ENCODE measurements at regions not wholly inside any gene's neighbourhood (a gene's known extent, or its start where the extent isn't known, plus 50 kb on each side); places are given as distances from the start of the nearest gene placed in this dataset.

DNA sequence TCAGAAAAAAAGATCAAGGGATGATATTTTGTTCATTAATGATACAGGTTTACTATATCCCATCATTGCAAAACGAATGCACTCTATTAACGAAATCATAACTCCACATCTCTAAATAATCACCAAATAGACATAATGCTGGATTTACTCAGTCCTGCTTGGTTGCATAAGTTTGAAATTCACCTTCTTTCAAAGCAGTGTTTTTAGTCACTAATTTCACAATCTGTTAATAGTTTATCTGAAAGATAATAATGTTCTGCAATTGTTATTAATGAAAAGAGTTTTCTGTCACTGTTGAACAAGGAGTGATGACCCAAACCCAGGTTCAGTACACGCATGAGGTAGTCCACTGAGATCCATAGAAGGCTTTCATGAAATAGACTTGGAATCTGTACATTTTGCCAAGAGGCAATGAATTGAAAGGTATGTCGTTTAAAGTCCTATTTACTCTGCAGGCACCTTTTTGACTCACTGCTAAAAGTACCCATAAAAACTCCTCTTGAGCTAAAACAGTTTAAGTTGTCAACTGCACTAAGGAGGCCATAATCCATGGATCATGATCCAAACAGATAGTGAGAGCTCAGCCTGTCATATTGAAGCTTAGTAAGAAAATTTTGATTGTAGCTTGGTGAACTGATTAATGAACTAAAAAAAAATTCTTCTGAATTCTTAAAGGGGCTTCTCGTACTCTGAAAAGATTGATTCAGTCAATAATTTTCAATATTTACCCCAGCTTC, 75.6 kb upstream of the MBNL1 start:
- no peak for DNase-seq (ENCODE audit: low spot score)

DNA sequence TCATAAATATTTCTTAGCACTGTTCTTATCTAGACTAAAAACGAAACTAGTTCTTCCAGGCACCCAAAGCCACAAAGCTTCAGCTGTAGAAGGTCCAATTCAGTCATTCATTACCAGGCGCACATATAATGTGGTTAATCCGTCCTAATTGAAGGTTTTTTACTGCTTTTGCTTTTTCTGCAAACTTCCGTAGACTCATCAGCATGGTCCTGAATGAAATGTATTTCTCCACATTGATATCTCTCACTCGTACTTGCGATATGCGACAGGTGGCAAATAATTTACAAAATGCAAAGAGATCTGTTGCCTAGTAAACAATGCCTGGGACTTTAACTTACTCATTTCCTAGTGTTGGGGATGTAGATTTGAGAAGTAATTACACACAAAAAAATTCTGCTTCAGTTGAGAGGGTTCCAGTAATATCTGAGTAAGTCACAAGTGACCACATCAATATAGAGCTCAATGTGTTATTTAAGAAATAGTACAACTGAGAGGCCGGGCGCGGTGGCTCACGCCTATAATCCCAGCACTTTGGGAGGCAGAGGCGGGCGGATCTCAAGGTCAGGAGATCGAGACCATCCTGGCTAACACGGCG, 75.0 kb upstream of the MBNL1 start:
- DNase-seq (ENCODE audit: low spot score) = no peak

GRCh38 chr3:152195206-152195605, 73.5 kb upstream of the MBNL1 start:
- DNase-seq (ENCODE audit: low spot score) = no peak

DNA sequence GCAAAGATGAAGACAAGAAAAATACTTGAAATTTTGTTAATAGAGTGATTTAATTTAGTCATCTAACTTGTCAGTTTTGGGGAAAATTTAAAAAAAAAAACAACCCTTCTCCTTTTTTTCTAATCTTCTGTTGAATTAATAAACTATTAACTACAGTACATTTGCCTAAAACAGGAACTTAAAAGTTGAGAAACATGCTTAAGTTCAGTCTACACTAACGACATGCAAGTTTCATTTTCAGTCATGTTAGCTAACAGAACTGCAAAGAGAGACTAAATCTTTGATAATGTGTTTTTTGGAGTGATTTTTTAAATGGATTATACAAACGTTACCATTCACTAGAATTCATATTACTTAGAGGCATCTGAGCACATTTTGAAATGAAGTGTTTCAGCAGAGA, 71.9 kb upstream of the MBNL1 start:
- DNase-seq (ENCODE audit: low spot score) = no peak

GRCh38 chr3:152197451-152197850, 71.3 kb upstream of the MBNL1 start:
- no peak for DNase-seq (ENCODE audit: low spot score)

DNA sequence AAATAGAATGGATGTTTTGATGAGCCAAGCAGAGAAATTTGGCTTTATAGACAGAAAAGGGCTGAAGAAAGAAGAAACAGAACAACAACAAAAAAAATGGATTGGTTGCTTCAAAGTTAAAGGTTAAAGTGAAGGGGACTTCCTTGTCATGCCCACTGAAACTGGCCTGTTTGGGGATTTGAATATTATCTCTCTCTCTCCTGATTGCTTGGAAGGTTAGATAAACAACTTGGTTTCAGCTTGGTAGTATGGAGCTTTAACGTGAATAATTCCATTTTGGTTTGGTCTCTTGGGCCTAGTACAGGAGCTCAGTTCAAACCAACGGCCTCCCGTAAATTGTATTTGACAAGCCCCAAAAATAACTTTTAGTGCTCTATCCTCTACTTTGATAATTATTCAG, 70.8 kb upstream of the MBNL1 start:
- DNase-seq (ENCODE audit: low spot score) = no peak

DNA sequence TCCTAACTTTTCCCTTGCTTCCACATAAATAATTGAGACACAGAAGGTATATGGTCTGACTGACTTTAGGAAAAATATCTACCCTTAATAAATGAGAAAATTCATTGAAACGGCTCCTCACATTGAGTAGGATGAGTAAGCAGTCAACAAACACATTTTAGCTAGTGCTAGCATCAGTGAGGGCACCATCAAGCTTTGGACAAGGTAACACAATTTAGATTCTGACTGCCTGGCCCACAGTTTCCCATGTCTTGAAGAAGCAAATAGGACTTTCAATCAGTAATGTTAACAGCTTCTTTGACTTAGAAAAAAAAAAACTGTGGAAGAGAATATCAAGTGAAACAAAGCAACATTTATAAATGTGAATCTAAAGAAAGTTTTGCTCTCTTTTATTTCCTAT, 70.1 kb upstream of the MBNL1 start:
- DNase-seq (ENCODE audit: low spot score) = no peak

DNA sequence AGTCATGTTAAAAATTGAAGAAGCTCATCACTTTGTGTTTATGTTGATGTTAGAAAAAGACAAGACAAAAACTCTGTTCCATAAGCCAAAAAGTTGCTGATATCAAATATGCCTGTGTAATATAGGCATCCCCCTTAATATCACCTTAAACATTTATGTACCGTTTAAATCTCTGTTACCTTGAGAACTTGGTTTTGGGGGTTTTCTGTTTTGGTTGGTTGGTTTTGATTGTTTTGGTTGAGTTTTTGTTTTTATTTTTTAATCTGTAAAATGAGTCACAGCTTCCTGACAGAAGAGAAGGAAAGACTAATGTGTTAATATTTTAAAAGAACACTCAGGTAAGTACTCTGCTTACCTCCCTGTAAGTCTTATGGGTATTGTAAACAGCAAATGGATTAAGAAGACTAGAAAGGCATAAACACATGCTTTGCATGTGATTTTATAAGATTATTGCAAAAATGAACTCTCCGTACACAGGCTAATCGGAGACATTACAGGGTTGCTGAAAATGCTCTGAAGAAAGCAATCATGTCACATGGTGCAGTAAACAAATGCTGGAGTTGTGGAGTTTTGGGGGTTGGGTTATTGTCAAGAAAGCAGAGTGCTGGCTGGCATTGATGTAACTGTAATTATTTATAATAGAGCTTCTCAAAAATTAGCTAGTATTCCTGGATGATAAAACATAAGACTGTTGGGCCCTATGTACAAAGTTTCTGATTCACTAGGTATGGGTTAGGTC, 69.5 kb upstream of the MBNL1 start:
- DNase-seq (ENCODE audit: low spot score) = no peak

DNA sequence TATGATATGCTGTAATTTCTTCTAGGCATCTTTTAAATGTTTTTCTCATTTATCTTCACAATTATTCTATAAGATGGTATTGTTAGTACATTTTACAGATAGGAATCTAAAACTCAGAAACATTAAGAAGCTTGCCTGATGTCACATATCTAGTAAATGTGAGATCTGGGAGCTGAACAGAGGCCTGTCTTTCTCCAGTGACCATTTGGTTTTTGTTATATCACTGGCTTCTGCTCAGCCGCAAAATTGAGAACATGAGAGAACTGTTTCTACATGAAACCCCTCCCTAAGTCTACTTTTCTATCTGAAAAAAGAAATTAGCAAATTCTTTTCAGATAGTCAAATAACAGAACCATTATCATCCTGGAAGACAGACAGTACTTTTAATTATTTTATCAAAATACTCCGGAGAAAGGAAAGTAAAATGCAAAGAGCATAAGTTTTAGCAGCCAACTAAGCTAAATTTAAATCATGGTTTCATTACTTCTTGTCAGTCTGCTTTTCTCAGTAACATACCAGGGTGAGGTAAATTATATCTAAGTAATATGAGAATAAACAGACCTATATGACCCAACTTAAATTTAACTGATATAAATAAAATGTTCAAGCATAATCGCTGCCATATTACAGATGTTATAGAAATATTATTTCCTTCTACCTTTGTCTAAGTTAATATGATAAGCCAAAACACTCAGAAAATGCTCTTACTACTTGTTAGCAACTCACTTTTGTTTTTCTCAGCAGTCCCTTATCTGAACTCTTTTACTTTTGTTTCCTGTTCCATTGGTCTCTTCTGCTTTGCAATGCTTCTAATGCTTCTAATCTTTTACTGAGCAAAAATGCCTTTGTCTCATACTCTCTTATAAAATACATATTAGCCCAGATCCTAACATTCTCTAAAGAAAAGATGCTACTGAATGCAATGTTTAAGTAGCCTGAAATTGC, 68.0 kb upstream of the MBNL1 start:
- no peak for DNase-seq (ENCODE audit: low spot score)

- no peak for DNase-seq (ENCODE audit: low spot score)
These were observed 65.6 kb upstream of the MBNL1 start for GRCh38 chr3:152202976-152203626.

DNA sequence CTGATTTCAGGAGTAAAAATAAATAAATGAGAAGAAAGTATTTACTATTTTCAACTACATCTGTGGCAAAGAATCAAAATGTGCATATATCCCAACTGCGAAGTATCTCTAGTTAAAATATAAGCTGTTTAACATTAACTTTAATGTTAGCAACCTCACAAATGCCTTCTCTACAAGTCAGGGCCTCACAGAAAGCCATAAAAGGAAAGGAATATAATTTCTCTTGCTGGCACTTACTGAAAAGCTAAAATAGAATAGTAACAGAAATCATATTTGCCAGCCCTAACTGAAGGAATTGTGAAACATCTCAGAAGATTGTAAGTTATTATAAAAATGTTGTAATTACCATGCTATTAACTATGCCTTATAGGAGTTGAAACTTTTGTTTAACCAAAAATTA, 65.1 kb upstream of the MBNL1 start:
- DNase-seq (ENCODE audit: low spot score) = no peak

- no peak for DNase-seq (ENCODE audit: low spot score)
These were observed 64.5 kb upstream of the MBNL1 start for GRCh38 chr3:152204218-152204617.

GRCh38 chr3:152205097-152205593, 63.6 kb upstream of the MBNL1 start:
- DNase-seq (ENCODE audit: low spot score) = no peak

- DNase-seq (ENCODE audit: low spot score) = no peak
These were observed 62.4 kb upstream of the MBNL1 start for GRCh38 chr3:152206243-152206760.

DNA sequence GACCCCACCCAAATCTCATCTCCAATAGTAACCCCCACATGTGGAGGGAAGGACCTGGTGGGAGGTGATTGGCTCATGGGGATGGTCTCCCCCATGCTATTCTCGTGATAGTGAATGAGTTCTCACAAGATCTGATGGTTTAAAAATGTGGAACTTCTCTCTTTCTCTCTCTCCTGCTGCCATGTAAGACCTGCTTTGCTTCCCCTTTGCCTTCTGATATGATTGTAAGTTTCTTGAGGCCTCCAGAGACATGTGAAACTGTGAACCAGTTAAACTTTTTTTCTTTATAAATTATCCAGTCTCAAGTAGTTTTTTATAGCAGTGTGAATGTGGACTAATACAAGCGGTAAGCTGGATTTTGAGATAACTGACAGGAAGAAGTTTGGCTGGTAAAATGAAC, 60.3 kb upstream of the MBNL1 start:
- no peak for DNase-seq (ENCODE audit: low spot score)

DNA sequence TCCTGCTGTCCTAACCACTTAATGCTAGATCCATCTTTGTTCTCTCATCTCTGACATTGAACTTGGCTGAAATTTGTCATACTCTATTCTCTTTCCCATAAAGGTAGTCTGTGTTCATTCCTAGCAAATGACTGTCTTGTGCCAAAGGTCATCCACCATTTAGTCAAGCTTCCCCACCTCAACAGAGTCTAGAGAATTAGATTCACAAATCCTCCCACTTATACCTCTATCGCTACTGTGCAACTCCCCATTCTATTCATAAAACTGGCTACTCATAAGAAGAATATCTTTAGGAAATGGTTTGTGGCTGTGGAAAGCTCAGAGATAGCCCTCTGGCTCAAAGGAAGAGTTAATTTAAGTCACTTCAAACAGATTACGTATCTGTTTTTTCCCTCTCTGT, 59.7 kb upstream of the MBNL1 start:
- no peak for DNase-seq (ENCODE audit: low spot score)

GRCh38 chr3:152209776-152210175, 59.0 kb upstream of the MBNL1 start:
- no peak for DNase-seq (ENCODE audit: low spot score)

DNA sequence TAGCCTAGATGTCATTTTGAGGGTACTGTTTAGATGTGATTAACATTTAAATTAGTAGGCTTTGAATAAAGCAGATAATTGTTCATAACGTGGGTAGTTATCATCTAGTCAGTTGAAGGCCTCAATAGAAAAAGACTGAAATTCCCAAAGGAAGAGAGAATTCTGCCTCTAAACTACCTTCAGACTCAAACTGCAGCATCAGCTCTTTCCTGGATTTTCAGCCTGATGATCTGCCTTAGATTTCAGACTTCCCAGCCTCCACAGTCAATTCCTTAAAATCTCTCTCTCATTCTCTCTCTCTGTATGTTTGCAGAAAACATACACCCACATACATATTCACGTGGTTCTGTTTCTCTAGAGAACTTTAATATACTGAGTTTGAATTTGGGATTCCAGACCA, 58.0 kb upstream of the MBNL1 start:
- DNase-seq (ENCODE audit: low spot score) = no peak

- DNase-seq (ENCODE audit: low spot score) = no peak
These were observed 57.1 kb upstream of the MBNL1 start for GRCh38 chr3:152211655-152212054.

- no peak for DNase-seq (ENCODE audit: low spot score)
These were observed 55.5 kb upstream of the MBNL1 start for GRCh38 chr3:152213203-152213602.

GRCh38 chr3:152213938-152214337, 54.8 kb upstream of the MBNL1 start:
- DNase-seq (ENCODE audit: low spot score) = no peak
